GM18505 (cell line): ENCODE measurements at regions not wholly inside any gene's neighbourhood (a gene's known extent, or its start where the extent isn't known, plus 50 kb on each side); places are given as distances from the start of the nearest gene placed in this dataset.
"Not testable (repeated sequence)": the region's sequence is repeated elsewhere in the genome, so short reads cannot be mapped to it uniquely, and the experiment has no call there.

Experiments
- ATAC-seq: cut with Tn5 transposase; IDR thresholded peaks from one replicate; pipeline ENCODE4 v1.9.1; 2021; ENCODE audit not compliant: unreplicated experiment
- POLR2A ChIP-seq: IDR thresholded peaks from 4 replicates; pipeline ENCODE4 v1.6.1; 2011; ENCODE audit warnings: borderline replicate concordance; ENCODE audit not compliant: insufficient read depth, insufficient read length; ENCODE audit errors: extremely low read depth

DNA sequence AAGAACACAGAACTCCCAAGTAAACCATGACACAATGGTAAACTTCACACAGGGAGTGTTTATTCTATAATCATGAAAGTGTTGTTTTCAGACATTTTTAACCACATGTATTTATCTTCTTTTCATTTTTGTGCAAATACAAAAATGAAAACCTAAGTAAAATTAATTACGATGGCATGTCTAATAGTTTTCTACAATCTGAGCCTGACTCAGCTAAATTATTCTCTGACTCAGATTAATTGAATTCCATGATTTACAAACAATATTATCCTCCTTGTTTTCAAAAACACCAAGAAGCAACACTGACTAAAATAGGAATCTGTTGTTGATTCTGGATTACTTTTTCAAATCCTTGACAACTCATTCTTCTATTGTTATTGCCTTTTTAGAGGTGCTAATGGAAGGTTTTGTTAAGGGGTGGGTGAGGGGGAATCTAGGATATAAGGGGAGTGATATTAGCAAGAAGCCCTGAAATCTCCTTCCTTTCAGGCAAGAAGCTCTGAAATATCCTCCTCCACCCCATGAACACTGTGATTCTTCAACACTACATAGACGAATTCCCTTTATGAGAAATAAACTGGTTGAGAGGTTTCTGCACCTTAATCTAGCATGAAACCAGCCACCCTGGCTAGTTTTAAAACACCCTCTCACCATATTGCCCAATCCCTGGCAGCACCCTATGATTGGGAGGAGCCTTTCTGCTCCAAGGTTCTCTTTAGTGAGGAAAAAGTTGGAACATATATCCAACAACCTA is 1057.7 kb upstream of the PCDH20 start:
- ATAC-seq = no peak
- no peak for TF ChIP-seq POLR2A

GRCh38 chr13:62453761-62454160 is 1038.1 kb upstream of the PCDH20 start:
- no peak for ATAC-seq
- TF ChIP-seq POLR2A = no peak

- ATAC-seq = no peak
- TF ChIP-seq POLR2A = no peak
Observed at GRCh38 chr13:62450759-62451158, 1035.1 kb upstream of the PCDH20 start.

- not testable (repeated sequence) for ATAC-seq
Observed at GRCh38 chr13:62447771-62448382, 1032.2 kb upstream of the PCDH20 start.

DNA sequence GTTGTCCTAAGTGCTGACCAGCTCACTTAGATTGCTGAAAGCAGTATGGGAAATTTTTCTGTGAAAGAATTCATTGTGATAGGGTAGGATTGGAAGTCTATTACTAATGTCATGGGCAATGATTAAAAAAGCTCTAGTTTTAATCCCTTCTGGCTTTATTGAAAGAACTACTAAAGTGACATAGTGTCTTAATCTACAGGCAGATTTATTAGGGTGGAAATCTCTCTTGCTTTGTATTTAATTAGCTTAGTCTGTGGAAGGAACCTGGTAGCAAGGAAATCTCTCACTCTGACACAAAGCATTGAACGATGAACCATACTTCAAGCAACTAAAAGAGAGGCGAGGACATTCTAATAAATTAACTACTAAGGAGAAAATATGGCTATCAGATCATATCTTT is 1029.2 kb upstream of the PCDH20 start:
- no peak for TF ChIP-seq POLR2A
- ATAC-seq = no peak

DNA sequence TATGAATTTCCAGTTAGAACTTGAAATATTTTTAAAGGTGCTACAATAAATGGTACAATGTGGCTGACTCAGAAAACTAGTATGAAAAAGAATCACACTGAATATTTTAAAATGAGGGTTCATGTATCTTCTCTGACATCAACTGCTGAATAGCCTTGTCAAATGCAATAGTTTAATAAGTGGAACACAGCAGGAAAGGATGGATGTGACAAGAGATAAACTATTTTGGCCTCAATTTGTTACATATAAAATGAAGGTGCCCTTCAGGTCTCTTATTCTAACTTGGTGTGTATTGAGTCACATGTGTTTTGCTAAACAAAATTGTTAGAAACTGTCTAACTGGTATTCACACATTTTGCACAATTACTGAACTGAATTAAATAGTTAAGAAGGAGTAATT is 1018.4 kb upstream of the PCDH20 start:
- TF ChIP-seq POLR2A = no peak
- ATAC-seq = no peak

- ATAC-seq = no peak
- TF ChIP-seq POLR2A = no peak
Observed at GRCh38 chr13:62433660-62434059, 1018.0 kb upstream of the PCDH20 start.

GRCh38 chr13:62432906-62433305 is 1017.3 kb upstream of the PCDH20 start:
- no peak for ATAC-seq
- no peak for TF ChIP-seq POLR2A

- no peak for ATAC-seq
- no peak for TF ChIP-seq POLR2A
Observed at GRCh38 chr13:62432295-62432694, 1016.6 kb upstream of the PCDH20 start.

GRCh38 chr13:62431852-62432251 is 1016.2 kb upstream of the PCDH20 start:
- TF ChIP-seq POLR2A = no peak
- no peak for ATAC-seq

GRCh38 chr13:62418872-62419271 is 1003.2 kb upstream of the PCDH20 start:
- no peak for ATAC-seq
- no peak for TF ChIP-seq POLR2A

DNA sequence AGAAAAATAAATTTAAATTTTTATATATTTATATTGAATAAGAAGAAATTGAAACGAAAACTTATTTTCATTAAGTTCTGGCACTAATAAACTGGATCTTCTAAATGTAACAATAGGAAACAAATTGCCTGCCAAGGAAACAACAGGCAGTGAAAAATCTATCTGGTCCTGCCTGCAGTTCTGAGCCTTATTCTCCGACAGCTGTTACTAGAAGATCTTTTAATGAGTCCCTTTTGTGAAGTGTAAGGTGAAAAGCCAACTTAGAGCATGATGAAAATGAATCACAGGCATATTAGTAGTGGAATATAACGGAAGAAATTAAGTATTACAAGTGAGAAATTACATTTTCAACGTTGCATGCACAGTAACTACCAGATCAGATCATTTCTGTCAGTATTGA is 1002.7 kb upstream of the PCDH20 start:
- no peak for ATAC-seq

GRCh38 chr13:62407871-62408270 is 992.2 kb upstream of the PCDH20 start:
- TF ChIP-seq POLR2A = no peak
- ATAC-seq = no peak

More for the DNA sequence above, 1002.7 kb upstream of the PCDH20 start:
- TF ChIP-seq POLR2A = no peak

- no peak for ATAC-seq
- TF ChIP-seq POLR2A = no peak
Observed at GRCh38 chr13:62388515-62388914, 972.9 kb upstream of the PCDH20 start.
